ENCODE measurements at regions not wholly inside any gene's neighbourhood (a gene's known extent, or its start where the extent isn't known, plus 50 kb on each side); places are given as distances from the start of the nearest gene placed in this dataset.

DNA sequence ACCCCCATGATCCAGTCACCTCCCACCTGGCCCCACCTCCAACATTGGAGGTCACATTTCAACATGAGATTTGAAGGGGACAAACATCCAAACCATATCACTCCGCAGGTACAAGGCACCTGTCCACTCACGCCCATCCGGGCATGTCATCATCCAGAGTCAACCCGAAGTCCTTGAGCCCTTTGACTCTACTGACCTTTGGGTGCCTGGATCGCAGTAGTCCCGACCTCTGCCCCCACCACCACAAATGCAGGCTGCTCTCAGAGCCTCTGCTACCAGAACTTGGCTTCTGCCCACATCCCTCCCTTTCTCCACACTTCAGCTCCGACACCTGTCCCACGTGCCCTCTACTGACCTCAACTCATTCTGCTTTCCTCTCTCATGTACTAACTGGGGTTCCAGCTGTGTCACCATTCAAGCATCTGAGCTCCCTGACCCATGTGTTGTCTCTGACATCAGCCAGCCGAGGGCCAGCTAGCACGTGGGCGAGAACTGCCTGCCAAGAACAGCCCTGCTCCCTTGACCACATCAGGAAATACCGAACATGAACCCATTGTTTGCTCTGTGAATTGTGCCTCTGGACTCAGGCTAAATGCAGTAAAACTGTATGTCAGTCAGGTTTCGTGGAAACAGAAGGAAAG, 498.3 kb upstream of the SULF2 start (continued):
- TF ChIP-seq ZNF589 (CRISPR knock-in tag; conservative IDR thresholded peaks at IDR 0.05) (peak; percentile 90; the same call in 1 of the 2 replicates), NR3C1 (CRISPR knock-in tag; IDR thresholded peaks at IDR 0.05) (no peak), CBX2 (IDR thresholded peaks at IDR 0.05; ENCODE audit: low read depth, low read length) (no peak), CBX2 (CRISPR knock-in tag; IDR thresholded peaks at IDR 0.05; ENCODE audit: low read depth) (no peak), ZNF17 (CRISPR knock-in tag; IDR thresholded peaks at IDR 0.05) (no peak), ZNF567 (CRISPR knock-in tag; IDR thresholded peaks at IDR 0.05; ENCODE audit: borderline replicate concordance) (no peak), ZNF549 (CRISPR knock-in tag; IDR thresholded peaks at IDR 0.05) (no peak), CHCHD3 (CRISPR knock-in tag; IDR thresholded peaks at IDR 0.05) (no peak), KLF9 (CRISPR knock-in tag; IDR thresholded peaks at IDR 0.05; ENCODE audit: low read depth) (no peak), ZBTB21 (CRISPR knock-in tag; IDR thresholded peaks at IDR 0.05) (no peak), MED8 (CRISPR knock-in tag; IDR thresholded peaks at IDR 0.05; ENCODE audit: insufficient replicate concordance) (no peak), FOXK2 (IDR thresholded peaks at IDR 0.05) (no peak), ATF7 (IDR thresholded peaks at IDR 0.05) (no peak), ATF7 (CRISPR knock-in tag; IDR thresholded peaks at IDR 0.05) (0 out of 2 replicates have a peak, but pooled peaks have one; percentile 32), RELA (CRISPR knock-in tag; IDR thresholded peaks at IDR 0.05) (no peak), HMGA1 (CRISPR knock-in tag; conservative IDR thresholded peaks at IDR 0.05) (no peak), ZNF816 (CRISPR knock-in tag; IDR thresholded peaks at IDR 0.05; ENCODE audit: borderline replicate concordance) (no peak), HOXA5 (CRISPR knock-in tag; IDR thresholded peaks at IDR 0.05) (no peak), RFXANK (CRISPR knock-in tag; IDR thresholded peaks at IDR 0.05) (no peak)
- TF ChIP-seq, protein P1, sequence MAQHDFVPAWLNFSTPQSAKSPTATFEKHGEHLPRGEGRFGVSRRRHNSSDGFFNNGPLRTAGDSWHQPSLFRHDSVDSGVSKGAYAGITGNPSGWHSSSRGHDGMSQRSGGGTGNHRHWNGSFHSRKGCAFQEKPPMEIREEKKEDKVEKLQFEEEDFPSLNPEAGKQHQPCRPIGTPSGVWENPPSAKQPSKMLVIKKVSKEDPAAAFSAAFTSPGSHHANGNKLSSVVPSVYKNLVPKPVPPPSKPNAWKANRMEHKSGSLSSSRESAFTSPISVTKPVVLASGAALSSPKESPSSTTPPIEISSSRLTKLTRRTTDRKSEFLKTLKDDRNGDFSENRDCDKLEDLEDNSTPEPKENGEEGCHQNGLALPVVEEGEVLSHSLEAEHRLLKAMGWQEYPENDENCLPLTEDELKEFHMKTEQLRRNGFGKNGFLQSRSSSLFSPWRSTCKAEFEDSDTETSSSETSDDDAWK (CRISPR knock-in tag; IDR thresholded peaks at IDR 0.05): no peak
- TF ChIP-seq, protein P2, sequence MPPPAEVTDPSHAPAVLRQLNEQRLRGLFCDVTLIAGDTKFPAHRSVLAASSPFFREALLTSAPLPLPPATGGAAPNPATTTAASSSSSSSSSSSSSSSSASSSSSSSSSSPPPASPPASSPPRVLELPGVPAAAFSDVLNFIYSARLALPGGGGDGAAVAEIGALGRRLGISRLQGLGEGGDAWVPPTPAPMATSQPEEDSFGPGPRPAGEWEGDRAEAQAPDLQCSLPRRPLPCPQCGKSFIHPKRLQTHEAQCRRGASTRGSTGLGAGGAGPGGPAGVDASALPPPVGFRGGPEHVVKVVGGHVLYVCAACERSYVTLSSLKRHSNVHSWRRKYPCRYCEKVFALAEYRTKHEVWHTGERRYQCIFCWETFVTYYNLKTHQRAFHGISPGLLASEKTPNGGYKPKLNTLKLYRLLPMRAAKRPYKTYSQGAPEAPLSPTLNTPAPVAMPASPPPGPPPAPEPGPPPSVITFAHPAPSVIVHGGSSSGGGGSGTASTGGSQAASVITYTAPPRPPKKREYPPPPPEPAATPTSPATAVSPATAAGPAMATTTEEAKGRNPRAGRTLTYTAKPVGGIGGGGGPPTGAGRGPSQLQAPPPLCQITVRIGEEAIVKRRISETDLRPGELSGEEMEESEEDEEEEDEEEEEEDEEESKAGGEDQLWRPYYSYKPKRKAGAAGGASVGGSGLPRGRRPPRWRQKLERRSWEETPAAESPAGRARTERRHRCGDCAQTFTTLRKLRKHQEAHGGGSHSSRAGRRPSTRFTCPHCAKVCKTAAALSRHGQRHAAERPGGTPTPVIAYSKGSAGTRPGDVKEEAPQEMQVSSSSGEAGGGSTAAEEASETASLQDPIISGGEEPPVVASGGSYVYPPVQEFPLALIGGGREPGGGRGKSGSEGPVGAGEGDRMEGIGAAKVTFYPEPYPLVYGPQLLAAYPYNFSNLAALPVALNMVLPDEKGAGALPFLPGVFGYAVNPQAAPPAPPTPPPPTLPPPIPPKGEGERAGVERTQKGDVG (CRISPR knock-in tag; IDR thresholded peaks at IDR 0.05; ENCODE audit: borderline replicate concordance): no peak
- TF ChIP-seq, protein P3, sequence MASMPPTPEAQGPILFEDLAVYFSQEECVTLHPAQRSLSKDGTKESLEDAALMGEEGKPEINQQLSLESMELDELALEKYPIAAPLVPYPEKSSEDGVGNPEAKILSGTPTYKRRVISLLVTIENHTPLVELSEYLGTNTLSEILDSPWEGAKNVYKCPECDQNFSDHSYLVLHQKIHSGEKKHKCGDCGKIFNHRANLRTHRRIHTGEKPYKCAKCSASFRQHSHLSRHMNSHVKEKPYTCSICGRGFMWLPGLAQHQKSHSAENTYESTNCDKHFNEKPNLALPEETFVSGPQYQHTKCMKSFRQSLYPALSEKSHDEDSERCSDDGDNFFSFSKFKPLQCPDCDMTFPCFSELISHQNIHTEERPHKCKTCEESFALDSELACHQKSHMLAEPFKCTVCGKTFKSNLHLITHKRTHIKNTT (CRISPR knock-in tag; IDR thresholded peaks at IDR 0.05): no peak
